HepG2 (cell line): ENCODE measurements at regions not wholly inside any gene's neighbourhood (a gene's known extent, or its start where the extent isn't known, plus 50 kb on each side); places are given as distances from the start of the nearest gene placed in this dataset.

Source experiments
- GTF3A ChIP-seq: sonication (generic); formaldehyde crosslinking; conservative IDR thresholded peaks from 2 replicates; pipeline ENCODE4 v1.4.0; 2020; ENCODE audit warnings: mild to moderate bottlenecking, missing genetic modification reagents
- JARID2 ChIP-seq: sonication (generic); formaldehyde crosslinking; IDR thresholded peaks from 2 replicates; pipeline ENCODE4 v1.8.1; 2023; ENCODE audit warnings: missing genetic modification reagents, inconsistent platforms; ENCODE audit not compliant: insufficient replicate concordance
- KDM2A ChIP-seq: sonication (generic); formaldehyde crosslinking; IDR thresholded peaks from 2 replicates; pipeline ENCODE4 v1.4.0; 2020; ENCODE audit warnings: low read depth, missing genetic modification reagents, borderline replicate concordance
- MED13 ChIP-seq: sonication (generic); formaldehyde crosslinking; IDR thresholded peaks from 2 replicates; pipeline ENCODE4 v1.5.0; 2020; ENCODE audit warnings: missing genetic modification reagents
- MTA3 ChIP-seq: sonication (generic); formaldehyde crosslinking; IDR thresholded peaks from 2 replicates; pipeline ENCODE4 v1.4.0; 2020; ENCODE audit warnings: missing genetic modification reagents
- PHF5A ChIP-seq: IDR thresholded peaks from one replicate; pipeline ENCODE4 v1.6.1; 2018; ENCODE audit warnings: low read depth, missing genetic modification reagents; ENCODE audit not compliant: unreplicated experiment
- RFX5 ChIP-seq: IDR thresholded peaks from 2 replicates; pipeline ENCODE4 v1.6.1; 2011; ENCODE audit warnings: low read depth, low read length, improper control_type of control experiment
- ZNF138 ChIP-seq: sonication (generic); formaldehyde crosslinking; IDR thresholded peaks from 2 replicates; pipeline ENCODE4 v1.5.0; 2020; ENCODE audit warnings: mild to moderate bottlenecking, low read depth, missing genetic modification reagents
- ZNF737 ChIP-seq: sonication (generic); formaldehyde crosslinking; IDR thresholded peaks from 2 replicates; pipeline ENCODE4 v1.5.0; 2020; ENCODE audit warnings: missing genetic modification reagents, mild to moderate bottlenecking, borderline replicate concordance
- ZNF790 ChIP-seq: sonication (generic); formaldehyde crosslinking; IDR thresholded peaks from 2 replicates; pipeline ENCODE4 v1.8.0; 2022; ENCODE audit warnings: missing genetic modification reagents, mild to moderate bottlenecking, borderline replicate concordance
- TF ChIP-seq, protein P1 (sequence below): sonication (generic); formaldehyde crosslinking; IDR thresholded peaks from 2 replicates; pipeline ENCODE4 v1.4.0; 2020; ENCODE audit warnings: missing genetic modification reagents
- TF ChIP-seq, protein P2 (sequence below): sonication (generic); formaldehyde crosslinking; IDR thresholded peaks from 2 replicates; pipeline ENCODE4 v1.4.0; 2020; ENCODE audit warnings: missing genetic modification reagents
- TF ChIP-seq, protein P3 (sequence below): IDR thresholded peaks from 2 replicates; pipeline ENCODE4 v1.4.0; 2020; ENCODE audit warnings: mild to moderate bottlenecking, missing genetic modification reagents
- TF ChIP-seq, protein P4 (sequence below): sonication (generic); formaldehyde crosslinking; IDR thresholded peaks from 2 replicates; pipeline ENCODE4 v1.4.0; 2020; ENCODE audit warnings: missing genetic modification reagents

DNA sequence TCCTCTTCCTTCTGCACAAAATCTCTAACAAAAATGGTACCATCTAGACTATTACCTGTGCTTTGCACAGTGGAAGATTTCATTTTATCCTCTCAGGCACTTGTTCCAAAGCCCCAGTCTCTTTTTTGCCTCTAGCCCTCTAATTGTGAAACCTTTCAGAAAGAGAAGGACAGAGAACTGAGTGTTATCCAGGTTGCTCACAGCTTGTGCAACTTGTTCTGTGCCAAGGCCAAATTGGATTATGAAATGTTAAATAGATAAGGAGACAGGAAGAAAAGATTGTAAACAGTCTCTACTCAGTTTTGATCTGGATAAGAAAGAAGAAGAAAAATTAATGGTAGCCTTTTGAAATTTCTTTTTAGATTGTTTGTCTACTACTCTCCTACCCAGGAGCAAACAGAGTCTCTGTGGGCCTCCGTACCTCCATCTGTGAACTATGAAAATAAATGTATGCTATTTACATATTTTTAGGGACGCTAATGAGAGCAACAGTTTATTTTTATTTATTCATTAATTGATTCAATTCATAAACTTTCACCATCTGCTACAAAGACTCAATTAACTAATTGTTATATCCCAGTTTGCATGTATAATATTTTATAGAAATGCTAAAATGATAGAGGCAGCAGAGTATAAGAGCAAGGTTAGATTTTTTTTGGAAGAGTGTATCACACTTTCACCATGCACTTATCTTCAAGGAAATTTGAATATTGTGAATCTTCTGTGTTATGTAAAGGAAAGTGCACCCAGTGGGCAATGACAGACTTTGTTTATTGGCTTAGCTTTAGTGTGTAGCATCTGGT lies 339.0 kb upstream of the ETAA1 start (continued):
- TF ChIP-seq, protein P1, sequence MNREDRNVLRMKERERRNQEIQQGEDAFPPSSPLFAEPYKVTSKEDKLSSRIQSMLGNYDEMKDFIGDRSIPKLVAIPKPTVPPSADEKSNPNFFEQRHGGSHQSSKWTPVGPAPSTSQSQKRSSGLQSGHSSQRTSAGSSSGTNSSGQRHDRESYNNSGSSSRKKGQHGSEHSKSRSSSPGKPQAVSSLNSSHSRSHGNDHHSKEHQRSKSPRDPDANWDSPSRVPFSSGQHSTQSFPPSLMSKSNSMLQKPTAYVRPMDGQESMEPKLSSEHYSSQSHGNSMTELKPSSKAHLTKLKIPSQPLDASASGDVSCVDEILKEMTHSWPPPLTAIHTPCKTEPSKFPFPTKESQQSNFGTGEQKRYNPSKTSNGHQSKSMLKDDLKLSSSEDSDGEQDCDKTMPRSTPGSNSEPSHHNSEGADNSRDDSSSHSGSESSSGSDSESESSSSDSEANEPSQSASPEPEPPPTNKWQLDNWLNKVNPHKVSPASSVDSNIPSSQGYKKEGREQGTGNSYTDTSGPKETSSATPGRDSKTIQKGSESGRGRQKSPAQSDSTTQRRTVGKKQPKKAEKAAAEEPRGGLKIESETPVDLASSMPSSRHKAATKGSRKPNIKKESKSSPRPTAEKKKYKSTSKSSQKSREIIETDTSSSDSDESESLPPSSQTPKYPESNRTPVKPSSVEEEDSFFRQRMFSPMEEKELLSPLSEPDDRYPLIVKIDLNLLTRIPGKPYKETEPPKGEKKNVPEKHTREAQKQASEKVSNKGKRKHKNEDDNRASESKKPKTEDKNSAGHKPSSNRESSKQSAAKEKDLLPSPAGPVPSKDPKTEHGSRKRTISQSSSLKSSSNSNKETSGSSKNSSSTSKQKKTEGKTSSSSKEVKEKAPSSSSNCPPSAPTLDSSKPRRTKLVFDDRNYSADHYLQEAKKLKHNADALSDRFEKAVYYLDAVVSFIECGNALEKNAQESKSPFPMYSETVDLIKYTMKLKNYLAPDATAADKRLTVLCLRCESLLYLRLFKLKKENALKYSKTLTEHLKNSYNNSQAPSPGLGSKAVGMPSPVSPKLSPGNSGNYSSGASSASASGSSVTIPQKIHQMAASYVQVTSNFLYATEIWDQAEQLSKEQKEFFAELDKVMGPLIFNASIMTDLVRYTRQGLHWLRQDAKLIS (CRISPR knock-in tag), result no peak
- TF ChIP-seq MED13, result no peak; the same call in 1 of the 2 replicates
- TF ChIP-seq RFX5, result no peak
- no peak for TF ChIP-seq MTA3 (CRISPR knock-in tag)
- TF ChIP-seq ZNF138 (CRISPR knock-in tag), result no peak
- no peak for TF ChIP-seq ZNF790 (CRISPR knock-in tag)
- TF ChIP-seq PHF5A (CRISPR knock-in tag), result no peak
- no peak for TF ChIP-seq GTF3A (CRISPR knock-in tag)
- TF ChIP-seq, protein P2, sequence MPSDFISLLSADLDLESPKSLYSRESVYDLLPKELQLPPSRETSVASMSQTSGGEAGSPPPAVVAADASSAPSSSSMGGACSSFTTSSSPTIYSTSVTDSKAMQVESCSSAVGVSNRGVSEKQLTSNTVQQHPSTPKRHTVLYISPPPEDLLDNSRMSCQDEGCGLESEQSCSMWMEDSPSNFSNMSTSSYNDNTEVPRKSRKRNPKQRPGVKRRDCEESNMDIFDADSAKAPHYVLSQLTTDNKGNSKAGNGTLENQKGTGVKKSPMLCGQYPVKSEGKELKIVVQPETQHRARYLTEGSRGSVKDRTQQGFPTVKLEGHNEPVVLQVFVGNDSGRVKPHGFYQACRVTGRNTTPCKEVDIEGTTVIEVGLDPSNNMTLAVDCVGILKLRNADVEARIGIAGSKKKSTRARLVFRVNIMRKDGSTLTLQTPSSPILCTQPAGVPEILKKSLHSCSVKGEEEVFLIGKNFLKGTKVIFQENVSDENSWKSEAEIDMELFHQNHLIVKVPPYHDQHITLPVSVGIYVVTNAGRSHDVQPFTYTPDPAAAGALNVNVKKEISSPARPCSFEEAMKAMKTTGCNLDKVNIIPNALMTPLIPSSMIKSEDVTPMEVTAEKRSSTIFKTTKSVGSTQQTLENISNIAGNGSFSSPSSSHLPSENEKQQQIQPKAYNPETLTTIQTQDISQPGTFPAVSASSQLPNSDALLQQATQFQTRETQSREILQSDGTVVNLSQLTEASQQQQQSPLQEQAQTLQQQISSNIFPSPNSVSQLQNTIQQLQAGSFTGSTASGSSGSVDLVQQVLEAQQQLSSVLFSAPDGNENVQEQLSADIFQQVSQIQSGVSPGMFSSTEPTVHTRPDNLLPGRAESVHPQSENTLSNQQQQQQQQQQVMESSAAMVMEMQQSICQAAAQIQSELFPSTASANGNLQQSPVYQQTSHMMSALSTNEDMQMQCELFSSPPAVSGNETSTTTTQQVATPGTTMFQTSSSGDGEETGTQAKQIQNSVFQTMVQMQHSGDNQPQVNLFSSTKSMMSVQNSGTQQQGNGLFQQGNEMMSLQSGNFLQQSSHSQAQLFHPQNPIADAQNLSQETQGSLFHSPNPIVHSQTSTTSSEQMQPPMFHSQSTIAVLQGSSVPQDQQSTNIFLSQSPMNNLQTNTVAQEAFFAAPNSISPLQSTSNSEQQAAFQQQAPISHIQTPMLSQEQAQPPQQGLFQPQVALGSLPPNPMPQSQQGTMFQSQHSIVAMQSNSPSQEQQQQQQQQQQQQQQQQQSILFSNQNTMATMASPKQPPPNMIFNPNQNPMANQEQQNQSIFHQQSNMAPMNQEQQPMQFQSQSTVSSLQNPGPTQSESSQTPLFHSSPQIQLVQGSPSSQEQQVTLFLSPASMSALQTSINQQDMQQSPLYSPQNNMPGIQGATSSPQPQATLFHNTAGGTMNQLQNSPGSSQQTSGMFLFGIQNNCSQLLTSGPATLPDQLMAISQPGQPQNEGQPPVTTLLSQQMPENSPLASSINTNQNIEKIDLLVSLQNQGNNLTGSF (CRISPR knock-in tag), result no peak
- no peak for TF ChIP-seq JARID2
- no peak for TF ChIP-seq KDM2A
- TF ChIP-seq, protein P3, sequence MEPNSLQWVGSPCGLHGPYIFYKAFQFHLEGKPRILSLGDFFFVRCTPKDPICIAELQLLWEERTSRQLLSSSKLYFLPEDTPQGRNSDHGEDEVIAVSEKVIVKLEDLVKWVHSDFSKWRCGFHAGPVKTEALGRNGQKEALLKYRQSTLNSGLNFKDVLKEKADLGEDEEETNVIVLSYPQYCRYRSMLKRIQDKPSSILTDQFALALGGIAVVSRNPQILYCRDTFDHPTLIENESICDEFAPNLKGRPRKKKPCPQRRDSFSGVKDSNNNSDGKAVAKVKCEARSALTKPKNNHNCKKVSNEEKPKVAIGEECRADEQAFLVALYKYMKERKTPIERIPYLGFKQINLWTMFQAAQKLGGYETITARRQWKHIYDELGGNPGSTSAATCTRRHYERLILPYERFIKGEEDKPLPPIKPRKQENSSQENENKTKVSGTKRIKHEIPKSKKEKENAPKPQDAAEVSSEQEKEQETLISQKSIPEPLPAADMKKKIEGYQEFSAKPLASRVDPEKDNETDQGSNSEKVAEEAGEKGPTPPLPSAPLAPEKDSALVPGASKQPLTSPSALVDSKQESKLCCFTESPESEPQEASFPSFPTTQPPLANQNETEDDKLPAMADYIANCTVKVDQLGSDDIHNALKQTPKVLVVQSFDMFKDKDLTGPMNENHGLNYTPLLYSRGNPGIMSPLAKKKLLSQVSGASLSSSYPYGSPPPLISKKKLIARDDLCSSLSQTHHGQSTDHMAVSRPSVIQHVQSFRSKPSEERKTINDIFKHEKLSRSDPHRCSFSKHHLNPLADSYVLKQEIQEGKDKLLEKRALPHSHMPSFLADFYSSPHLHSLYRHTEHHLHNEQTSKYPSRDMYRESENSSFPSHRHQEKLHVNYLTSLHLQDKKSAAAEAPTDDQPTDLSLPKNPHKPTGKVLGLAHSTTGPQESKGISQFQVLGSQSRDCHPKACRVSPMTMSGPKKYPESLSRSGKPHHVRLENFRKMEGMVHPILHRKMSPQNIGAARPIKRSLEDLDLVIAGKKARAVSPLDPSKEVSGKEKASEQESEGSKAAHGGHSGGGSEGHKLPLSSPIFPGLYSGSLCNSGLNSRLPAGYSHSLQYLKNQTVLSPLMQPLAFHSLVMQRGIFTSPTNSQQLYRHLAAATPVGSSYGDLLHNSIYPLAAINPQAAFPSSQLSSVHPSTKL, result peak; percentile 95
- TF ChIP-seq, protein P4, sequence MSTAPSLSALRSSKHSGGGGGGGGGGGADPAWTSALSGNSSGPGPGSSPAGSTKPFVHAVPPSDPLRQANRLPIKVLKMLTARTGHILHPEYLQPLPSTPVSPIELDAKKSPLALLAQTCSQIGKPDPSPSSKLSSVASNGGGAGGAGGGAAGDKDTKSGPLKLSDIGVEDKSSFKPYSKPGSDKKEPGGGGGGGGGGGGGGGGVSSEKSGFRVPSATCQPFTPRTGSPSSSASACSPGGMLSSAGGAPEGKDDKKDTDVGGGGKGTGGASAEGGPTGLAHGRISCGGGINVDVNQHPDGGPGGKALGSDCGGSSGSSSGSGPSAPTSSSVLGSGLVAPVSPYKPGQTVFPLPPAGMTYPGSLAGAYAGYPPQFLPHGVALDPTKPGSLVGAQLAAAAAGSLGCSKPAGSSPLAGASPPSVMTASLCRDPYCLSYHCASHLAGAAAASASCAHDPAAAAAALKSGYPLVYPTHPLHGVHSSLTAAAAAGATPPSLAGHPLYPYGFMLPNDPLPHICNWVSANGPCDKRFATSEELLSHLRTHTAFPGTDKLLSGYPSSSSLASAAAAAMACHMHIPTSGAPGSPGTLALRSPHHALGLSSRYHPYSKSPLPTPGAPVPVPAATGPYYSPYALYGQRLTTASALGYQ, result no peak
- TF ChIP-seq ZNF737 (CRISPR knock-in tag), result no peak
